Esophagus muscularis mucosa (tissue), 4 donors: ENCODE measurements at regions not wholly inside any gene's neighbourhood (a gene's known extent, or its start where the extent isn't known, plus 50 kb on each side); places are given as distances from the start of the nearest gene placed in this dataset.

Source experiments
- DNase-seq: peaks from one replicate; pipeline ENCODE4 v3.0.0-alpha.2; 2017; ENCODE audit errors: extremely low spot score
- H3K27ac ChIP-seq, 4 donors: fragments of 200-600 bp; sonication (generic); replicated peaks in 1 of 4; 1 replicate in 3 of 4; 2 replicates in 1 of 4; pipeline ENCODE4 v1.5.1; 2016 to 2019; ENCODE audit warnings: mild to moderate bottlenecking in 1 of 4
- H3K27me3 ChIP-seq, 4 donors: fragments of 200-600 bp; sonication (generic); one replicate each; pipeline versions ENCODE4 v1.5.1 to v1.6.0; 2016 to 2019
- H3K36me3 ChIP-seq, 4 donors: fragments of 200-600 bp; sonication (generic); one replicate each; pipeline ENCODE4 v1.5.1; 2016 to 2019
- H3K4me1 ChIP-seq, 4 donors: fragments of 200-600 bp; sonication (generic); one replicate each; pipeline ENCODE4 v1.5.1; 2016 to 2019
- H3K4me3 ChIP-seq, 4 donors: fragments of 200-600 bp; sonication (generic); 1 replicate in 2 of 4; 2 replicates in 2 of 4; pipeline ENCODE4 v1.5.1; 2016 to 2019; ENCODE audit warnings: mild to moderate bottlenecking in 4 of 4, moderate library complexity in 1 of 4
- H3K9me3 ChIP-seq, 4 donors: fragments of 200-600 bp; sonication (generic); 1 replicate in 3 of 4; 2 replicates in 1 of 4; pipeline ENCODE4 v1.5.1; 2016 to 2019
- CTCF ChIP-seq, 3 experiments: fragments of 200-600 bp in 2 of 3; fragments of 450-650 bp in 1 of 3; sonication (generic) in 2 of 3; IDR thresholded peaks; one replicate each; pipeline ENCODE4 v1.5.1; 2017 to 2019; ENCODE audit warnings: antibody characterized with exemption in 3 of 3, mild to moderate bottlenecking in 2 of 3, moderate library complexity in 1 of 3
- EP300 ChIP-seq: sonication (generic); formaldehyde crosslinking; IDR thresholded peaks from one replicate; pipeline ENCODE4 v1.6.1; 2017; ENCODE audit warnings: antibody characterized with exemption
- POLR2A ChIP-seq: fragments of 450-650 bp; IDR thresholded peaks from one replicate; pipeline ENCODE4 v1.6.1; 2017; ENCODE audit warnings: antibody characterized with exemption, moderate library complexity, mild to moderate bottlenecking, low read depth
- POLR2AphosphoS5 ChIP-seq, 2 donors: sonication (generic); formaldehyde crosslinking; IDR thresholded peaks; one replicate each; pipeline ENCODE4 v1.6.1; 2017; ENCODE audit warnings: antibody characterized with exemption in 2 of 2
- WGBS: methylation state at CpG from one replicate; pipeline ENCODE4 v1.1.5; 2018; 5-methylcytosine and 5-hydroxymethylcytosine counted together
- intact Hi-C: fragments of 100-400 bp; cut with DNase I; formaldehyde crosslinking; loops from one replicate; pipeline ENCODE4 v1.15.1; 2023

- Histone ChIP-seq H3K4me1 (no peaks in the 10 kb centered on the region), H3K27me3 (no peaks in the 10 kb centered on the region), H3K36me3 (no peaks in the 10 kb centered on the region), H3K27ac (no peak overlapping the region), H3K9me3 (peaks cover 0 to 15% (median 0%) of the 10 kb centered on the region in 4 donors), H3K4me3 (no peak overlapping the region)
- intact Hi-C loops, result no loop called here
- no peak for TF ChIP-seq POLR2AphosphoS5 (IDR thresholded peaks at IDR 0.05)
- no peak for TF ChIP-seq CTCF (IDR thresholded peaks at IDR 0.05)
- TF ChIP-seq POLR2A, result no peak
- TF ChIP-seq EP300, result no peak
- no peak for DNase-seq
- WGBS, result 83% methylated on average over 2 of the region's 2 CpGs
Observed at GRCh38 chr4:177123811-177124210, 185.9 kb upstream of the NEIL3 start.

GRCh38 chr4:177124349-177125064, 185.2 kb upstream of the NEIL3 start:
- WGBS, result 83% methylated on average over 7 of the region's 7 CpGs
- intact Hi-C loops, result no loop called here
- H3K27ac ChIP-seq, result no peak overlapping the region
- H3K36me3 ChIP-seq, result no peaks in the 10 kb centered on the region
- no peak for TF ChIP-seq POLR2A
- H3K27me3 ChIP-seq, result no peaks in the 10 kb centered on the region
- no peak overlapping the region for H3K4me3 ChIP-seq
- DNase-seq, result no peak
- H3K4me1 ChIP-seq, result no peaks in the 10 kb centered on the region
- peaks cover 0 to 22% (median 0%) of the 10 kb centered on the region in 4 donors for H3K9me3 ChIP-seq

GRCh38 chr4:177125656-177126055, 184.0 kb upstream of the NEIL3 start:
- no peaks in the 10 kb centered on the region for H3K4me1 ChIP-seq
- TF ChIP-seq EP300 (no peak), CTCF (IDR thresholded peaks at IDR 0.05) (no peak), POLR2A (no peak), POLR2AphosphoS5 (IDR thresholded peaks at IDR 0.05) (no peak)
- whole genome bisulfite sequencing, result 76% methylated on average over 3 of the region's 3 CpGs

GRCh38 chr4:177127658-177128057, 182.0 kb upstream of the NEIL3 start:
- no peak for TF ChIP-seq POLR2A
- no peak for TF ChIP-seq EP300
- no peak for TF ChIP-seq CTCF (IDR thresholded peaks at IDR 0.05)
- no peak for TF ChIP-seq POLR2AphosphoS5 (IDR thresholded peaks at IDR 0.05)
- no peaks in the 10 kb centered on the region for H3K4me1 ChIP-seq
- no peak overlapping the region for H3K4me3 ChIP-seq
- no peak for DNase-seq
- H3K36me3 ChIP-seq, result no peaks in the 10 kb centered on the region
- H3K9me3 ChIP-seq, result peaks cover 0 to 17% (median 3%) of the 10 kb centered on the region in 4 donors
- intact Hi-C loops, result no loop called here
- no peak overlapping the region for H3K27ac ChIP-seq
- no peaks in the 10 kb centered on the region for H3K27me3 ChIP-seq

More at GRCh38 chr4:177125656-177126055, 184.0 kb upstream of the NEIL3 start:
- no peaks in the 10 kb centered on the region for H3K36me3 ChIP-seq
- no peak overlapping the region for H3K27ac ChIP-seq
- intact Hi-C loops, result no loop called here
- no peaks in the 10 kb centered on the region for H3K27me3 ChIP-seq
- DNase-seq, result no peak
- H3K9me3 ChIP-seq, result peaks cover 0 to 25% (median 3%) of the 10 kb centered on the region in 4 donors
- H3K4me3 ChIP-seq, result no peak overlapping the region

- no peak overlapping the region for H3K4me3 ChIP-seq
- peaks cover 0 to 17% (median 3%) of the 10 kb centered on the region in 4 donors for H3K9me3 ChIP-seq
- TF ChIP-seq POLR2A (no peak), EP300 (no peak), CTCF (IDR thresholded peaks at IDR 0.05) (no peak), POLR2AphosphoS5 (IDR thresholded peaks at IDR 0.05) (no peak)
- H3K27me3 ChIP-seq, result no peaks in the 10 kb centered on the region
- DNase-seq, result no peak
- intact Hi-C loops, result no loop called here
- no peak overlapping the region for H3K27ac ChIP-seq
- H3K4me1 ChIP-seq, result no peaks in the 10 kb centered on the region
- 63% methylated on average over 1 of the region's 1 CpG for WGBS
- no peaks in the 10 kb centered on the region for H3K36me3 ChIP-seq
Observed at GRCh38 chr4:177128306-177128705, 181.4 kb upstream of the NEIL3 start.
